DOHH2 (cell line): ENCODE measurements at regions not wholly inside any gene's neighbourhood (a gene's known extent, or its start where the extent isn't known, plus 50 kb on each side); places are given as distances from the start of the nearest gene placed in this dataset.

Experiments used
- H3F3A ChIP-seq: fragments of 200-600 bp; sonication (generic), shearing (Covaris generic); 2 replicates; pipeline ENCODE4 v1.6.0; 2016; ENCODE audit warnings: antibody characterized with exemption, mild to moderate bottlenecking; ENCODE audit not compliant: control insufficient read depth, insufficient read depth
- H3K27ac ChIP-seq: fragments of 200-600 bp; sonication (generic); 2 replicates; pipeline ENCODE4 v1.5.1; 2014; ENCODE audit warnings: low read depth, mild to moderate bottlenecking, low read length, moderate library complexity
- H3K27me3 ChIP-seq: fragments of 200-600 bp; sonication (generic); 2 replicates; pipeline ENCODE4 v1.6.1; 2014; ENCODE audit warnings: mild to moderate bottlenecking, low read length, mixed read lengths; ENCODE audit not compliant: control insufficient read depth
- H3K36me3 ChIP-seq: fragments of 200-600 bp; sonication (generic); 2 replicates; pipeline ENCODE4 v1.6.1; 2014; ENCODE audit warnings: mild to moderate bottlenecking, low read length, moderate library complexity, mixed read lengths; ENCODE audit not compliant: control insufficient read depth
- H3K4me1 ChIP-seq: fragments of 200-600 bp; sonication (generic); 2 replicates; pipeline ENCODE4 v1.6.1; 2014; ENCODE audit warnings: mild to moderate bottlenecking, low read length, mixed read lengths; ENCODE audit not compliant: control insufficient read depth
- H3K4me2 ChIP-seq: fragments of 200-600 bp; sonication (generic); 2 replicates; pipeline ENCODE4 v1.6.0; 2014; ENCODE audit warnings: mild to moderate bottlenecking, low read length, moderate library complexity
- H3K4me3 ChIP-seq: fragments of 200-600 bp; sonication (generic); 2 replicates; pipeline ENCODE4 v1.5.1; 2014; ENCODE audit warnings: mild to moderate bottlenecking, low read length, mixed read lengths
- H3K79me2 ChIP-seq: fragments of 200-600 bp; sonication (generic); 2 replicates; pipeline ENCODE4 v1.6.1; 2014; ENCODE audit warnings: mild to moderate bottlenecking, low read length, mixed read lengths; ENCODE audit not compliant: control insufficient read depth
- H3K9me2 ChIP-seq: fragments of 200-600 bp; sonication (generic); replicated peaks from 2 replicates; pipeline ENCODE4 v1.6.1; 2014; ENCODE audit warnings: mild to moderate bottlenecking, low read length, mixed read lengths; ENCODE audit not compliant: control insufficient read depth
- H3K9me3 ChIP-seq: fragments of 200-600 bp; sonication (generic); 2 replicates; pipeline ENCODE4 v1.6.1; 2014; ENCODE audit warnings: antibody characterized with exemption, low read length, mixed read lengths; ENCODE audit not compliant: control insufficient read depth, insufficient read depth
- H4K20me1 ChIP-seq: fragments of 200-600 bp; sonication (generic); 2 replicates; pipeline ENCODE4 v1.6.0; 2014; ENCODE audit warnings: low read depth, mild to moderate bottlenecking, antibody characterized with exemption, low read length, moderate library complexity; ENCODE audit not compliant: control insufficient read depth, insufficient read depth
- EZH2phosphoT487 ChIP-seq: fragments of 200-600 bp; sonication (generic); IDR thresholded peaks from 2 replicates; pipeline ENCODE4 v1.6.1; 2017; ENCODE audit warnings: borderline replicate concordance, mild to moderate bottlenecking, antibody characterized with exemption, low read length, moderate library complexity, mixed read lengths
- TF ChIP-seq, protein P1 (sequence below): fragments of 200-600 bp; sonication (generic); IDR thresholded peaks from one replicate; pipeline ENCODE4 v1.5.1; 2014; ENCODE audit warnings: antibody characterized with exemption, mild to moderate bottlenecking, low read depth, low read length; ENCODE audit not compliant: poor library complexity, severe bottlenecking

DNA sequence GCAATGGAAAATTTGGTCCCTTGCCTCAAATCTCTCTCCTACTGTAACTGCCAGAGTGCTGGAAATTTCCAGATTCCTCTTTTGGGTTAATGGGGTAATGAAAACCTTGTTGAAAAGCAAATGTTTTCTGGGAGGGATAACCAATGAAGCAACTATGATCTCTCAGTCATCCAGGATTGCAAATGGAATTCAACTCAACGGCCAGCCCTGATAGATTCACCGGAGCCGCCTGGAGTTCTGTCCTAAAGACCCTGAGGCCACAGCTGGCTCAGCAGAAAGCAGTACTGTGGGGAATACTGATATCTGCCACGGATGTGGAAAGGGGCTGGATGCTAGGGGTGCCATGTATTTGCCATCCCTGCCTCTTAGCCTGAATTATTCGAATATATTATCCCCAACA lies 167.8 kb downstream of the NRP2 start:
- no peaks in the 10 kb centered on the region for H3K27me3 ChIP-seq
- no peaks in the 10 kb centered on the region for H3K9me3 ChIP-seq
- no peak overlapping the region for H3K4me3 ChIP-seq
- H3K36me3 ChIP-seq = no peaks in the 10 kb centered on the region
- H3K27ac ChIP-seq = no peak overlapping the region
- H3K4me2 ChIP-seq = no peak overlapping the region
- H4K20me1 ChIP-seq = no peaks in the 10 kb centered on the region
- H3K4me1 ChIP-seq = no peaks in the 10 kb centered on the region
- H3K9me2 ChIP-seq = no peaks in the 10 kb centered on the region
- no peak for TF ChIP-seq EZH2phosphoT487
- TF ChIP-seq, protein P1, sequence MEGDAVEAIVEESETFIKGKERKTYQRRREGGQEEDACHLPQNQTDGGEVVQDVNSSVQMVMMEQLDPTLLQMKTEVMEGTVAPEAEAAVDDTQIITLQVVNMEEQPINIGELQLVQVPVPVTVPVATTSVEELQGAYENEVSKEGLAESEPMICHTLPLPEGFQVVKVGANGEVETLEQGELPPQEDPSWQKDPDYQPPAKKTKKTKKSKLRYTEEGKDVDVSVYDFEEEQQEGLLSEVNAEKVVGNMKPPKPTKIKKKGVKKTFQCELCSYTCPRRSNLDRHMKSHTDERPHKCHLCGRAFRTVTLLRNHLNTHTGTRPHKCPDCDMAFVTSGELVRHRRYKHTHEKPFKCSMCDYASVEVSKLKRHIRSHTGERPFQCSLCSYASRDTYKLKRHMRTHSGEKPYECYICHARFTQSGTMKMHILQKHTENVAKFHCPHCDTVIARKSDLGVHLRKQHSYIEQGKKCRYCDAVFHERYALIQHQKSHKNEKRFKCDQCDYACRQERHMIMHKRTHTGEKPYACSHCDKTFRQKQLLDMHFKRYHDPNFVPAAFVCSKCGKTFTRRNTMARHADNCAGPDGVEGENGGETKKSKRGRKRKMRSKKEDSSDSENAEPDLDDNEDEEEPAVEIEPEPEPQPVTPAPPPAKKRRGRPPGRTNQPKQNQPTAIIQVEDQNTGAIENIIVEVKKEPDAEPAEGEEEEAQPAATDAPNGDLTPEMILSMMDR = no peak
- H3F3A ChIP-seq = no peaks in the 10 kb centered on the region
- no peaks in the 10 kb centered on the region for H3K79me2 ChIP-seq

DNA sequence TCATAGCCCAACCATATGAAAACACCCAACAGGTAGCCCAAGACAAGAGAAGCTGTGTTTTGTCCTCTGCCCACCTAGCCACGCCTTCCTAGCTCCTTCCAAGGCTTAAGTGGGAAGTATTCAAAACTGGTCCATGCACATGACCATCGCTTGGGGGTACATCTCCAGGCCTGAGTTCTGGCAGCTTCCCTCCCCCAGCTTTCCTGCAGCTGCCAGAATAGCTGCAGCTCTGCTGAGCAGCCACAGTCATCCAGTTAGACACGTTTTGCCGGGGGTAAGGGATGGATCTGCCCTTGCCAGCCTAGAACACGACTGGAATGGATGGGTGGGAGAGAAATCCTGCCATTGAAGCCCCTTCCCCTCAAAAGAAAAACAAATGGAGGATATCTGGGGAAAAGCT lies 166.8 kb downstream of the NRP2 start:
- Histone ChIP-seq H3K4me1 (no peaks in the 10 kb centered on the region), H3K27ac (no peak overlapping the region)

DNA sequence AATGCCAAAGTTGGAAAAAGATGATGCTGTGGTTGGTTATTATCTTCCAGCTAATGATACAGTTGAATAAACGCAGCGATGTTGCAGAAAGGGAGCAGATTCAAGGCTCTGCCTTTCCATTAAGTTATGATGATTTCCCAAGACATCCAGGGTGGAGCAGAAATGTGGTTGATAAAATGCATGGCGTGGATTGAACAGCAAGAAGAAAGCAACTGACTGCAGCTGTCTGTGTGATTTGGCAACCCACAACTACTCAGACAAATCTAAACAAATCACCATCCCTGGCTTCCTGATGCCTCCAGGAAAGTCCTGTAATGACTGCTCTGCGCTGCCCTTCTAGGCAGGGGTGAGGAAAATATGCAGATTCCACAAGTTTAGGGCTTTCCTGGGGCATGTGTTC lies 166.3 kb downstream of the NRP2 start:
- no peak overlapping the region for H3K27ac ChIP-seq

More for the DNA sequence above, 166.8 kb downstream of the NRP2 start:
- Histone ChIP-seq H3K4me3 (no peak overlapping the region), H3K27me3 (no peaks in the 10 kb centered on the region), H3K9me2 (no peaks in the 10 kb centered on the region), H3K79me2 (no peaks in the 10 kb centered on the region), H3F3A (no peaks in the 10 kb centered on the region), H4K20me1 (no peaks in the 10 kb centered on the region), H3K36me3 (no peaks in the 10 kb centered on the region), H3K9me3 (no peaks in the 10 kb centered on the region), H3K4me2 (no peak overlapping the region)
- no peak for TF ChIP-seq EZH2phosphoT487
- TF ChIP-seq, protein P1 = no peak

More for the DNA sequence above, 166.3 kb downstream of the NRP2 start:
- Histone ChIP-seq H3K79me2 (no peaks in the 10 kb centered on the region), H4K20me1 (no peaks in the 10 kb centered on the region), H3K36me3 (no peaks in the 10 kb centered on the region), H3F3A (no peaks in the 10 kb centered on the region), H3K27me3 (no peaks in the 10 kb centered on the region), H3K9me3 (no peaks in the 10 kb centered on the region), H3K4me2 (no peak overlapping the region), H3K4me3 (no peak overlapping the region), H3K9me2 (no peaks in the 10 kb centered on the region), H3K4me1 (no peaks in the 10 kb centered on the region)
- no peak for TF ChIP-seq EZH2phosphoT487
- TF ChIP-seq, protein P1 = no peak
